ENCODE measurements at regions not wholly inside any gene's neighbourhood (a gene's known extent, or its start where the extent isn't known, plus 50 kb on each side); places are given as distances from the start of the nearest gene placed in this dataset.

DNA sequence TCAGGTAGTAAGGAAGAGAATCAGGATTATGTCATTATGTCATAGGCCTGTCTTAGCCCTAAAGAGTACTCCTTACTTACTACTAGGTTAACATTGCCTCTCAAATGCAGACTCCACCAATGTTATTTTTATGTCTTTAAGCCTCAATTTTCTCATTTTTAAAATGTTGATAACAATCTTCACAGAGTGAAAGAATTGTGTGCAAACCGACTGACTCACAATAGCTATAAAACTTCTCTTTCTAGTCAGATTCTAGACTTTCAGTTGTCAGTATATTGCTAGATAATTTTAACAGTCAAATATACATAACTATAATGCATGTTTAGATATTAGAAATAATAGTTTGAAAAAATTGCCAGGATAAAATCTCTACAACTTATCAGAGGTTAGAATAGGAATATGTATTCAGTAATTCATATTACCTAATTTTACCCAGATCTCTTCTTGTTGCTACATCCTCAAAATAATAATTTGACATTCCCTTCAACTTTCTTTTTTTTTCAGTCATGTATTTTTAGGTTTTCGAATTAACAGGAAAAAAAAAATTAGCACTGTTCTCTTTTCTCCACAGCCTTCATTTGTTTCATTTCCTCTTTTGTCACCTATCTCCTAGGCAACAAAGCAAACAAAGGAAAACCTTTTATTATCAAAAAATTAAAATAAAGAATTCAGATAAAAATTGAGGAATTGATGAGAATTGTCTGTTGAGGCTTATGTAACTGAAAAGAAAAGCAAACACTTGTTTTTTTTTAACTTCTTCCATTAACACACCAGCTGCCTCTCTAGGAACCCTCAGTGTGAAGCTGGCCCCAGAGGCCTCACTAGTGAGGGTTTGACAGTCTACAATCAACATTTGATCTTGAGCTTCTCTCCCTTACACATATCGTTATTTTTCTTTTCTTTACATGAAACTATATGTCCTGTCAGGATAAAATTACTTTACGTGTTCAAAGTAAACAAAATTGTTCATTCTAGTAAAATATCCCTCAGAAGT, 279.0 kb downstream of the CALCRL start:
- peaks cover 0 to 4% (median 0%) of the 10 kb centered on the region in 3 donors for H3K4me1 ChIP-seq
- 23 to 42% methylated on average over 4 of the region's 4 CpGs for WGBS, 2 donors (ENCODE audit: low coverage in 1 of 2)
- TF ChIP-seq EP300 (IDR thresholded peaks at IDR 0.05) = no peak
- TF ChIP-seq POLR2AphosphoS5 (IDR thresholded peaks at IDR 0.05) = no peak
- TF ChIP-seq, protein P1, sequence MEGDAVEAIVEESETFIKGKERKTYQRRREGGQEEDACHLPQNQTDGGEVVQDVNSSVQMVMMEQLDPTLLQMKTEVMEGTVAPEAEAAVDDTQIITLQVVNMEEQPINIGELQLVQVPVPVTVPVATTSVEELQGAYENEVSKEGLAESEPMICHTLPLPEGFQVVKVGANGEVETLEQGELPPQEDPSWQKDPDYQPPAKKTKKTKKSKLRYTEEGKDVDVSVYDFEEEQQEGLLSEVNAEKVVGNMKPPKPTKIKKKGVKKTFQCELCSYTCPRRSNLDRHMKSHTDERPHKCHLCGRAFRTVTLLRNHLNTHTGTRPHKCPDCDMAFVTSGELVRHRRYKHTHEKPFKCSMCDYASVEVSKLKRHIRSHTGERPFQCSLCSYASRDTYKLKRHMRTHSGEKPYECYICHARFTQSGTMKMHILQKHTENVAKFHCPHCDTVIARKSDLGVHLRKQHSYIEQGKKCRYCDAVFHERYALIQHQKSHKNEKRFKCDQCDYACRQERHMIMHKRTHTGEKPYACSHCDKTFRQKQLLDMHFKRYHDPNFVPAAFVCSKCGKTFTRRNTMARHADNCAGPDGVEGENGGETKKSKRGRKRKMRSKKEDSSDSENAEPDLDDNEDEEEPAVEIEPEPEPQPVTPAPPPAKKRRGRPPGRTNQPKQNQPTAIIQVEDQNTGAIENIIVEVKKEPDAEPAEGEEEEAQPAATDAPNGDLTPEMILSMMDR (IDR thresholded peaks at IDR 0.05) = no peak
- no peak for TF ChIP-seq POLR2A (IDR thresholded peaks at IDR 0.05)
- H3K27ac ChIP-seq = no peak overlapping the region
- H3K27me3 ChIP-seq = no peaks in the 10 kb centered on the region
- H3K36me3 ChIP-seq = no peaks in the 10 kb centered on the region
- no peak for ATAC-seq
- no peak overlapping the region for H3K4me3 ChIP-seq
- no peaks in the 10 kb centered on the region for H3K9me3 ChIP-seq

DNA sequence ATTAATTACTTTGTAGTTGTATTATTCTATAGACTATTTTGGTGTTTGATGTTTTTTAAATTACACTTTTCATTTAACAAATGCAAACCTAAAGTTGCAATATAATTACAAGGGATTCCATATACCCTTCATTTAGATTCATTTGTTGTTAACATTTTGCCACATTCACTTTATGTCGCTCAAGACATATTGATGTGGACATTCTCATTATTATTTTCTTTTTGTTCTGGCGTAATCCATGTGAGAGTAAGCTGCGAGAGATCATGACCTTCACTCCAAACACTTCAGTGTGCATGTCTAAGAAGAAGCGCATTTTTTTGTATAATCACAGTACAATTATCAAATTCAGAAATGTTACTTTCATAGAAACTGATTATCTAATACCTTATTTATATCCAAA, 280.6 kb downstream of the CALCRL start:
- ATAC-seq = no peak
- H3K27ac ChIP-seq = no peak overlapping the region
- H3K36me3 ChIP-seq = no peaks in the 10 kb centered on the region
- peaks cover 0 to 4% (median 0%) of the 10 kb centered on the region in 3 donors for H3K4me1 ChIP-seq
- no peaks in the 10 kb centered on the region for H3K9me3 ChIP-seq
- H3K27me3 ChIP-seq = no peaks in the 10 kb centered on the region
- no peak overlapping the region for H3K4me3 ChIP-seq
- 89 to 96% methylated on average over 4 of the region's 4 CpGs for WGBS, 2 donors (ENCODE audit: low coverage in 1 of 2)
- TF ChIP-seq, protein P1 (IDR thresholded peaks at IDR 0.05) = no peak
- TF ChIP-seq EP300 (IDR thresholded peaks at IDR 0.05) = no peak
- TF ChIP-seq POLR2AphosphoS5 (IDR thresholded peaks at IDR 0.05) = no peak
- no peak for TF ChIP-seq POLR2A (IDR thresholded peaks at IDR 0.05)

DNA sequence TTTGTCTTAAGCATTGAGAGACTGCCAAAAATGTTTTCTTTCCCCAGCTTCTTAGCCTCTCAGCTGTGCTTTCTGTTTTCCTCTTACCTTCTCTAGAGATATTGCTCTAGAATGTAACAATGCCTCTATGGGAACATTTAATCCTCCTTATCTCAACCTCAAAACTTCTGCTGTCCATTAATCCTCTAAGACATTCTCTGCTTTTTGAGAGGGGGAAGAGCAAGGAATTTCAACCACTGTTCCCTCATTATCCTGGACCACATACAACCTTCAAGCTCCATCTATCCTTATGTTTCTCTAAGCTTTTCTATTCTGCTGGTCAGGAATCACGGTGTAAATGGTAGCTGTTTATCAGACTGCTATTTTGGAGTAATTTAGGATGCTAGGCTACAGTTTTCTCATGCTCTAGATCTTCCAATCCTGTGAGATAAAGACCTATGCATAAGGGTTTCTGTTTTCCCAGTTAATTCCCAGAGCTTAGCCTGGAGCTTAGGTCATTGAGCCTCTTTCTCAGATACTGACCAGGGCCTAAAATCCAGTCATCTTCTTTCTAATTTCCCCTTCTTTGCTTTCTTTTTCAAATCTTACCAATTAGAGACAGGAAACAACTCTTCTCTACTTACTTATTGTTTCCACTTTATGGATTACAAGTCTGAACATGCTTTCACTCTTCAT, 282.0 kb downstream of the CALCRL start:
- Histone ChIP-seq H3K27me3 (no peaks in the 10 kb centered on the region), H3K9me3 (no peaks in the 10 kb centered on the region), H3K36me3 (no peaks in the 10 kb centered on the region), H3K4me1 (peaks cover 0 to 4% (median 0%) of the 10 kb centered on the region in 3 donors), H3K27ac (no peak overlapping the region), H3K4me3 (no peak overlapping the region)
- TF ChIP-seq EP300 (IDR thresholded peaks at IDR 0.05) = no peak
- no peak for TF ChIP-seq POLR2A (IDR thresholded peaks at IDR 0.05)
- TF ChIP-seq, protein P1 (IDR thresholded peaks at IDR 0.05) = no peak
- no peak for TF ChIP-seq POLR2AphosphoS5 (IDR thresholded peaks at IDR 0.05)
- 90 to 91% methylated on average over 1 of the region's 1 CpG for WGBS, 2 donors (ENCODE audit: low coverage in 1 of 2)
- ATAC-seq = no peak

DNA sequence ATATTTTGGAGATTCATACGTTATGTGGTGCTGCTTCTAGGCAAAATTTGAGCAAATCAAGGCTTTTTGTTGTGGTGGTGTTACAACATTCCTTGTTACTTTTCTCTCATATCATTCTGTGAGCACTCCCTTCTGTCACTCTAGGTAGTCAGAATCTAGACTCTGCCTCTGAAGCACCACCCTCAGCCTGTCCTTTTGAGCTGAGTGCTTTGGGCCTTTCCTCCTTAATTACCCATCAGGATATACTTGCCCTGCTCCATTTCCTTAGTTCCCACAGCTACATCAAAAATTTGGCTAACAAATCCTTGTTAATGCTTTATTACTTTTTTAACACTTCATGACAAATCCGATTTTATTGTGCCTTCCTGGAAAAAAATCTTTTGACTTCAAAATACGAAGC, 289.6 kb downstream of the CALCRL start:
- no peak for TF ChIP-seq POLR2A (IDR thresholded peaks at IDR 0.05)
- ATAC-seq = no peak
- peak overlapping the region in 2 of 4 donors; percentile 10 to 13 for H3K27ac ChIP-seq

DNA sequence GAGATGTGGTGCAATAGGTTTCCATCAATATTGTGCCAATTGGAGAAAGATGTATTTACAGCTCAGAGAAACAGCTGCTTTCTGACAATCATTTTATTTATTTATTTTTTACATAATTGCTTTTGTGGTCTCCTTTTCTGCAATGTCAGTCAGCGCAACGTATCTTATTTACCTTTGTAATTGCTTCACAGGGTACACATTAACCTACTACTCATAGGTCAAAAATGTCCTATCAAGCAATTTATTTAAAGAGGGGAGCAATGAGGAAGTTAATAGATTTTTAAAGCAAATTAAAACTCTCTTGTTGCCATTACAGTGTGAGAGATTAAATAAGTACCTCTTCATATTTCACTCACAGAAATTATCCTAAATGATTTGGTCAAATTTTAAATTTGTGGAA, 291.0 kb downstream of the CALCRL start:
- WGBS, 2 donors (ENCODE audit: low coverage in 1 of 2) = 84% methylated on average over 2 of the region's 2 CpGs
- Histone ChIP-seq H3K27me3 (no peaks in the 10 kb centered on the region), H3K4me3 (no peak overlapping the region), H3K4me1 (no peaks in the 10 kb centered on the region), H3K36me3 (no peaks in the 10 kb centered on the region), H3K9me3 (peaks cover 0 to 25% (median 0%) of the 10 kb centered on the region in 3 donors), H3K27ac (no peak overlapping the region)
- ATAC-seq = no peak
- TF ChIP-seq, protein P1 (IDR thresholded peaks at IDR 0.05) = no peak
- TF ChIP-seq POLR2A (IDR thresholded peaks at IDR 0.05) (no peak), POLR2AphosphoS5 (IDR thresholded peaks at IDR 0.05) (no peak), EP300 (IDR thresholded peaks at IDR 0.05) (no peak)

More for the DNA sequence above, 289.6 kb downstream of the CALCRL start:
- no peaks in the 10 kb centered on the region for H3K27me3 ChIP-seq
- 52 to 70% methylated on average over 3 of the region's 3 CpGs for WGBS, 2 donors (ENCODE audit: low coverage in 1 of 2)
- H3K36me3 ChIP-seq = no peaks in the 10 kb centered on the region
- no peak overlapping the region for H3K4me3 ChIP-seq
- peaks cover 0 to 25% (median 0%) of the 10 kb centered on the region in 3 donors for H3K9me3 ChIP-seq
- no peaks in the 10 kb centered on the region for H3K4me1 ChIP-seq

All from gastroesophageal sphincter (tissue), 4 donors.